BJ (cell line): ENCODE measurements at regions not wholly inside any gene's neighbourhood (a gene's known extent, or its start where the extent isn't known, plus 50 kb on each side); places are given as distances from the start of the nearest gene placed in this dataset.

Experiments used
- CTCF ChIA-PET: fragments of 350-600 bp; formaldehyde crosslinking; extraction: SDS; loops from one replicate; lab custom pipeline; 2021; ENCODE audit warnings: antibody characterized with exemption, inconsistent platforms; lab: Yijun Ruan, JAX
- POLR2A ChIA-PET: fragments of 300-600 bp; sonication (Branson Sonifier 250); formaldehyde crosslinking; extraction: SDS; loops from one replicate; lab custom pipeline; 2021; ENCODE audit warnings: antibody characterized with exemption; lab: Charles Lee
- DNase-seq: peaks from one replicate; pipeline ENCODE4 v3.0.0-alpha.2; 2011; ENCODE audit warnings: low read depth
- H3K27me3 ChIP-seq: 2 replicates; pipeline ENCODE4 v1.6.0; 2011; ENCODE audit warnings: low read length; ENCODE audit not compliant: control insufficient read depth, insufficient read depth
- H3K36me3 ChIP-seq: 2 replicates; pipeline ENCODE4 v1.5.1; 2011; ENCODE audit warnings: low read length; ENCODE audit not compliant: control insufficient read depth, insufficient read depth
- H3K4me3 ChIP-seq: 2 replicates; pipeline ENCODE4 v1.5.1; 2011; ENCODE audit warnings: low read depth, mild to moderate bottlenecking, control low read depth, low read length
- CTCF ChIP-seq: IDR thresholded peaks from 2 replicates; pipeline ENCODE4 v1.5.1; 2011; ENCODE audit warnings: low read depth, mild to moderate bottlenecking, control low read depth, inconsistent platforms, low read length, moderate library complexity; ENCODE audit not compliant: insufficient read depth

- no peak for TF ChIP-seq CTCF
- DNase-seq = no peak
- Histone ChIP-seq H3K36me3 (no peaks in the 10 kb centered on the region), H3K4me3 (no peak overlapping the region), H3K27me3 (no peaks in the 10 kb centered on the region)
- CTCF ChIA-PET = no interaction called here
- POLR2A ChIA-PET = no interaction called here
These were observed 288.0 kb upstream of the BCHE start for GRCh38 chr3:166125179-166125578.

- DNase-seq = no peak
- no peak for TF ChIP-seq CTCF
- H3K36me3 ChIP-seq = no peaks in the 10 kb centered on the region
- POLR2A ChIA-PET = no interaction called here
- CTCF ChIA-PET = no interaction called here
- H3K4me3 ChIP-seq = no peak overlapping the region
- no peaks in the 10 kb centered on the region for H3K27me3 ChIP-seq
These were observed 286.4 kb upstream of the BCHE start for GRCh38 chr3:166123576-166123975.

- ChIA-PET CTCF (no interaction called here), POLR2A (no interaction called here)
- H3K4me3 ChIP-seq = no peak overlapping the region
- DNase-seq = no peak
- no peaks in the 10 kb centered on the region for H3K36me3 ChIP-seq
- TF ChIP-seq CTCF = no peak
- no peaks in the 10 kb centered on the region for H3K27me3 ChIP-seq
These were observed 285.9 kb upstream of the BCHE start for GRCh38 chr3:166123088-166123487.

- CTCF ChIA-PET = no interaction called here
These were observed 280.8 kb upstream of the BCHE start for GRCh38 chr3:166118049-166118448.

GRCh38 chr3:166114448-166114847, 277.2 kb upstream of the BCHE start:
- Histone ChIP-seq H3K4me3 (no peak overlapping the region), H3K36me3 (no peaks in the 10 kb centered on the region), H3K27me3 (no peaks in the 10 kb centered on the region)
- no peak for TF ChIP-seq CTCF
- CTCF ChIA-PET = no interaction called here
- no peak for DNase-seq
- POLR2A ChIA-PET = no interaction called here

More at GRCh38 chr3:166118049-166118448, 280.8 kb upstream of the BCHE start:
- TF ChIP-seq CTCF = no peak
- POLR2A ChIA-PET = no interaction called here
- no peak for DNase-seq
- Histone ChIP-seq H3K27me3 (no peaks in the 10 kb centered on the region), H3K36me3 (no peaks in the 10 kb centered on the region), H3K4me3 (no peak overlapping the region)
